ENCODE measurements at regions not wholly inside any gene's neighbourhood (a gene's known extent, or its start where the extent isn't known, plus 50 kb on each side); places are given as distances from the start of the nearest gene placed in this dataset.

DNA sequence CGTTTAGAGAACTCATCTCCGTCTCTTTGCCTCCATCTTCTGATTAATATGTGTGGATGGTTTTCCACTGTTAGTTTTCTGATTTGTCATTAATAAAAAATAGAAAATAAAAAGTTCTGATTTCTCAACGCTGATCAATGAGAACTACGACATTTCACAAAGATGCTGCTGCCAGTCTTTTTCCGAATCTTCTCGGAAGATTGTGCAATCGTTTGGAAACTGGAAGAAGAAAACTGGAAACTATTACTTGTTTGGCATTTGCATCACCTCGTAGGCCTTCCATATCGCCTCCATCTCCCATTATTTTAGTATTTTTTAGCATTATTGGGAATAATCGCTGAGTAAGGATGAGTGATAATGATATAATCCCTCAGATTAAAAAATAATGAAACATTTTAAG lies 123.2 kb upstream of the KLF6 start:
- no peak overlapping the region for H3K27ac ChIP-seq (replicated peaks)
- no peaks in the 10 kb centered on the region for H3K27me3 ChIP-seq (ENCODE audit: insufficient read depth, poor library complexity, severe bottlenecking)
- no peak overlapping the region for H3K4me3 ChIP-seq (replicated peaks; ENCODE audit: insufficient read depth, low read length)
- DNase-seq (ENCODE audit: low read depth in 1 of 2, low spot score in 1 of 2): no peak
- TF ChIP-seq GABPA (IDR thresholded peaks at IDR 0.05; ENCODE audit: low read depth): no peak
- TF ChIP-seq, protein P1, sequence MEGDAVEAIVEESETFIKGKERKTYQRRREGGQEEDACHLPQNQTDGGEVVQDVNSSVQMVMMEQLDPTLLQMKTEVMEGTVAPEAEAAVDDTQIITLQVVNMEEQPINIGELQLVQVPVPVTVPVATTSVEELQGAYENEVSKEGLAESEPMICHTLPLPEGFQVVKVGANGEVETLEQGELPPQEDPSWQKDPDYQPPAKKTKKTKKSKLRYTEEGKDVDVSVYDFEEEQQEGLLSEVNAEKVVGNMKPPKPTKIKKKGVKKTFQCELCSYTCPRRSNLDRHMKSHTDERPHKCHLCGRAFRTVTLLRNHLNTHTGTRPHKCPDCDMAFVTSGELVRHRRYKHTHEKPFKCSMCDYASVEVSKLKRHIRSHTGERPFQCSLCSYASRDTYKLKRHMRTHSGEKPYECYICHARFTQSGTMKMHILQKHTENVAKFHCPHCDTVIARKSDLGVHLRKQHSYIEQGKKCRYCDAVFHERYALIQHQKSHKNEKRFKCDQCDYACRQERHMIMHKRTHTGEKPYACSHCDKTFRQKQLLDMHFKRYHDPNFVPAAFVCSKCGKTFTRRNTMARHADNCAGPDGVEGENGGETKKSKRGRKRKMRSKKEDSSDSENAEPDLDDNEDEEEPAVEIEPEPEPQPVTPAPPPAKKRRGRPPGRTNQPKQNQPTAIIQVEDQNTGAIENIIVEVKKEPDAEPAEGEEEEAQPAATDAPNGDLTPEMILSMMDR (IDR thresholded peaks at IDR 0.05; ENCODE audit: insufficient read depth, low read length): no peak
- no peak for TF ChIP-seq POLR2AphosphoS5 (IDR thresholded peaks at IDR 0.05; ENCODE audit: low read depth)
- no peak for TF ChIP-seq SPI1 (IDR thresholded peaks at IDR 0.05; ENCODE audit: borderline replicate concordance, low read depth)
- TF ChIP-seq, protein P2, sequence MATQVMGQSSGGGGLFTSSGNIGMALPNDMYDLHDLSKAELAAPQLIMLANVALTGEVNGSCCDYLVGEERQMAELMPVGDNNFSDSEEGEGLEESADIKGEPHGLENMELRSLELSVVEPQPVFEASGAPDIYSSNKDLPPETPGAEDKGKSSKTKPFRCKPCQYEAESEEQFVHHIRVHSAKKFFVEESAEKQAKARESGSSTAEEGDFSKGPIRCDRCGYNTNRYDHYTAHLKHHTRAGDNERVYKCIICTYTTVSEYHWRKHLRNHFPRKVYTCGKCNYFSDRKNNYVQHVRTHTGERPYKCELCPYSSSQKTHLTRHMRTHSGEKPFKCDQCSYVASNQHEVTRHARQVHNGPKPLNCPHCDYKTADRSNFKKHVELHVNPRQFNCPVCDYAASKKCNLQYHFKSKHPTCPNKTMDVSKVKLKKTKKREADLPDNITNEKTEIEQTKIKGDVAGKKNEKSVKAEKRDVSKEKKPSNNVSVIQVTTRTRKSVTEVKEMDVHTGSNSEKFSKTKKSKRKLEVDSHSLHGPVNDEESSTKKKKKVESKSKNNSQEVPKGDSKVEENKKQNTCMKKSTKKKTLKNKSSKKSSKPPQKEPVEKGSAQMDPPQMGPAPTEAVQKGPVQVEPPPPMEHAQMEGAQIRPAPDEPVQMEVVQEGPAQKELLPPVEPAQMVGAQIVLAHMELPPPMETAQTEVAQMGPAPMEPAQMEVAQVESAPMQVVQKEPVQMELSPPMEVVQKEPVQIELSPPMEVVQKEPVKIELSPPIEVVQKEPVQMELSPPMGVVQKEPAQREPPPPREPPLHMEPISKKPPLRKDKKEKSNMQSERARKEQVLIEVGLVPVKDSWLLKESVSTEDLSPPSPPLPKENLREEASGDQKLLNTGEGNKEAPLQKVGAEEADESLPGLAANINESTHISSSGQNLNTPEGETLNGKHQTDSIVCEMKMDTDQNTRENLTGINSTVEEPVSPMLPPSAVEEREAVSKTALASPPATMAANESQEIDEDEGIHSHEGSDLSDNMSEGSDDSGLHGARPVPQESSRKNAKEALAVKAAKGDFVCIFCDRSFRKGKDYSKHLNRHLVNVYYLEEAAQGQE (IDR thresholded peaks at IDR 0.05; ENCODE audit: insufficient replicate concordance, low read depth): no peak

DNA sequence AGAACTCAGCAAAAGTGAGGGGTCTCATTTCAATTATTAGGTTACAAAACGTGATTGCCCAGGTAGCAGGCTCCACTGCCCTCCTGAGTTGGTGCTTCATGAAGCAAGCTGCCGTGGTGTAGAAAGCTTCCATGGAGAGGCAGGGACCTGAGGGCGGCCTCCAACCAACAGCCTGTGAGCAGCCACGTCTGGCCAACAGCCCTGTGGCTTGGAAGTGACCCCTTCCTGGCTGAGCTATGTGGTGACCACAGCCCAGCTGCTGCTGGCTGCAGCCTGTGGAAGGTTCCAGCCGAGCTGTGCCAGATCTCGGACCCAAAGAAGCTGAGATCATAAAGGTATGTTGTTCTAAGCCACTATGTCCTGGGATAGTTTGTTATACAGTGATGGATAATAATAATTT lies 122.5 kb upstream of the KLF6 start:
- no peak for DNase-seq (ENCODE audit: low read depth in 1 of 2, low spot score in 1 of 2)
- Histone ChIP-seq H3K4me3 (replicated peaks; ENCODE audit: insufficient read depth, low read length) (no peak overlapping the region), H3K27me3 (ENCODE audit: insufficient read depth, poor library complexity, severe bottlenecking) (no peaks in the 10 kb centered on the region), H3K27ac (replicated peaks) (no peak overlapping the region)
- TF ChIP-seq, protein P1 (IDR thresholded peaks at IDR 0.05; ENCODE audit: insufficient read depth, low read length): no peak
- TF ChIP-seq, protein P2 (IDR thresholded peaks at IDR 0.05; ENCODE audit: insufficient replicate concordance, low read depth): no peak
- TF ChIP-seq GABPA (IDR thresholded peaks at IDR 0.05; ENCODE audit: low read depth) (no peak), POLR2AphosphoS5 (IDR thresholded peaks at IDR 0.05; ENCODE audit: low read depth) (no peak), SPI1 (IDR thresholded peaks at IDR 0.05; ENCODE audit: borderline replicate concordance, low read depth) (no peak)

DNA sequence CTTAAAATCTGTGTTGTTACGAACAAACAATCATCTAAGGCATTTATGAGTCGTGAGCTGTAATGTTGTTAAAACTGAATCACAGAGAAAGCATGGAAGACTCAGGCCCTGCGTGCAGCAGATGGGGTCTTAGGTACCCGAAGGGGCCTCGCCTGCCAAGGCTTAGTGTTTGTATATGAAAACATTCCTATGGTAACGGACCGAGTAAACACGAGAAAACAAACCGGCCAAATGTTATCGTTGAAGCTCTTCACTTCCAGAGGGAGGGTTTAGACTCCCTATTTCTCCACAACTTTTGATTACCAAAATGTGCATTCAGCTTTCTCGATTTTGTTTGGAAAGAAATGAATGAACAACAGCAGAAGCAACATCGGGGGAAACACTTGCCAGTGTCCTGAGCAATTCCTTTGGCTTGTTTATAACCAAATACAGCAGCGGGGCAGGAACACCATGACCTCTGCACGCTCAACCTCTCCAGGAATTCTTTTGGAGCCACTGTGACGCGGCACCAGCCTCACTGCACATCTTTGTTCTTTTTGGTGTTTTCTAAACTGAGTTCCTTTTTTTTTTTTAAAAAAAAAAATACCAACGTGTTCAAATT lies 121.6 kb upstream of the KLF6 start:
- DNase-seq (ENCODE audit: low read depth in 1 of 2, low spot score in 1 of 2): no peak
- no peaks in the 10 kb centered on the region for H3K27me3 ChIP-seq (ENCODE audit: insufficient read depth, poor library complexity, severe bottlenecking)
- H3K27ac ChIP-seq (replicated peaks): no peak overlapping the region
- TF ChIP-seq, protein P1 (IDR thresholded peaks at IDR 0.05; ENCODE audit: insufficient read depth, low read length): no peak
- TF ChIP-seq POLR2AphosphoS5 (IDR thresholded peaks at IDR 0.05; ENCODE audit: low read depth): no peak
- no peak for TF ChIP-seq GABPA (IDR thresholded peaks at IDR 0.05; ENCODE audit: low read depth)
- TF ChIP-seq, protein P2 (IDR thresholded peaks at IDR 0.05; ENCODE audit: insufficient replicate concordance, low read depth): no peak
- TF ChIP-seq SPI1 (IDR thresholded peaks at IDR 0.05; ENCODE audit: borderline replicate concordance, low read depth): no peak
- no peak overlapping the region for H3K4me3 ChIP-seq (replicated peaks; ENCODE audit: insufficient read depth, low read length)
